ENCODE measurements at regions not wholly inside any gene's neighbourhood (a gene's known extent, or its start where the extent isn't known, plus 50 kb on each side); places are given as distances from the start of the nearest gene placed in this dataset.
"Not testable (repeated sequence)": the region's sequence is repeated elsewhere in the genome, so short reads cannot be mapped to it uniquely, and the experiment has no call there.

GRCh38 chr4:184335520-184335919, 117.8 kb upstream of the ENPP6 start:
- DNase-seq (ENCODE audit: low read depth in 1 of 2, low spot score in 1 of 2) = no peak

- not testable (repeated sequence) for DNase-seq (ENCODE audit: low read depth in 1 of 2, low spot score in 1 of 2)
These were observed 115.8 kb upstream of the ENPP6 start for GRCh38 chr4:184333446-184333845.

- DNase-seq (ENCODE audit: low read depth in 1 of 2, low spot score in 1 of 2) = no peak
These were observed 113.8 kb upstream of the ENPP6 start for GRCh38 chr4:184331268-184331995.

- not testable (repeated sequence) for DNase-seq (ENCODE audit: low read depth in 1 of 2, low spot score in 1 of 2)
These were observed 112.9 kb upstream of the ENPP6 start for GRCh38 chr4:184330517-184331094.

DNA sequence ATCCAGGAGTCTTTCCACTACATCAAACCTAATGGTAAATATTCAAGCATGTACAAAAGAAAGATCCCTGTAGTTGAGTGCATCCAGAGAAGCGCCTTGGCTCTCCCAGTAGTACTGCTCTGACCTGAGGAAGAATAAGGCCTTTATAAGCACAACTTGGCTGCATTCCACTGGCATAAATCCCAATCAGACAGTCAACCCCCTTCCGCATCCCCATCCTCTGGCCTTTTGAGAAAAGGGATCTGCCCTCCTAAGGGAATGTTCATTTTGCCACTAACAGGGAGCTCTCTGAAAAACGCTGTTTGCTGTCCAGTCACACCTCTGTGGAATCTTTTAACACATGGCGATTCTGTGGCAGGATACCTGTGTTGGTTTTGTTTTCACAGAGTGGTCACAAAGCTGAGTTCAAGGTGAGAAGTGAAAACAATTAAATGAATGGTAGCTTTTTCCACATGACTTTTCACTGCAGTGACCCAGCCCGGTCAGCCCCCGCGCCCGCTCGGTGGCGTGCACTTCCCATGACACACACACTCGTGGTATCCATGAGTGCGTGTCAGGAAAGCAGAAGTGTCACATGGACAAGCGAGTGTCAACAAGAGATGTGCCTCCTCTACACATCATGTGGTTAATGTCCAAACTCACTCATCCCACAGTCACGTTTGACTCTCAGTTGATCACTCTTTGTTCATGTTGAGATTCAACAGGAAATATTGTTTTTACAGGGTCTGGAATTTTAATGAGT, 112.2 kb upstream of the ENPP6 start:
- DNase-seq (ENCODE audit: low read depth in 1 of 2, low spot score in 1 of 2) = no peak

DNA sequence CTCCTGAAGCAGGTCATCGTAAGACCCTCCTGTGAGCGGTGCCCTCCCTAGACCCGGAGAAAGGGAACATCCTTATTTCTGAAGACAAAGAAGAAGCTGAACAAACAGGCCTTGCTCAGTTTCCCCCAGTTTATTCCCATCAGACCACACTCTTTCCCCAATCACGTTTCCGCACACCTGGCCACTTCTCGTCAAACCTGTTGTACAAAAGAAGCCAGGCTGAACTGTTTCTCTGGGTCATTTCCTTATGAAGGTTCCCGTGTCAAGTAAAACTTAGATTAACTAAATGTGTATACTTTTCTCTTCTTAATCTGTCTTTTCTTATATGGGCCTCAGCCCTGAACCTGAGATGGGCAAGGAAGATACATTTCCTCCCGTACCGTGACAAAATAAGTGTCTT, 111.6 kb upstream of the ENPP6 start:
- DNase-seq (ENCODE audit: low read depth in 1 of 2, low spot score in 1 of 2) = no peak

GRCh38 chr4:184328022-184328736, 110.5 kb upstream of the ENPP6 start:
- DNase-seq (ENCODE audit: low read depth in 1 of 2, low spot score in 1 of 2) = no peak

GRCh38 chr4:184324939-184325477, 107.3 kb upstream of the ENPP6 start:
- no peak for DNase-seq (ENCODE audit: low read depth in 1 of 2, low spot score in 1 of 2)

DNA sequence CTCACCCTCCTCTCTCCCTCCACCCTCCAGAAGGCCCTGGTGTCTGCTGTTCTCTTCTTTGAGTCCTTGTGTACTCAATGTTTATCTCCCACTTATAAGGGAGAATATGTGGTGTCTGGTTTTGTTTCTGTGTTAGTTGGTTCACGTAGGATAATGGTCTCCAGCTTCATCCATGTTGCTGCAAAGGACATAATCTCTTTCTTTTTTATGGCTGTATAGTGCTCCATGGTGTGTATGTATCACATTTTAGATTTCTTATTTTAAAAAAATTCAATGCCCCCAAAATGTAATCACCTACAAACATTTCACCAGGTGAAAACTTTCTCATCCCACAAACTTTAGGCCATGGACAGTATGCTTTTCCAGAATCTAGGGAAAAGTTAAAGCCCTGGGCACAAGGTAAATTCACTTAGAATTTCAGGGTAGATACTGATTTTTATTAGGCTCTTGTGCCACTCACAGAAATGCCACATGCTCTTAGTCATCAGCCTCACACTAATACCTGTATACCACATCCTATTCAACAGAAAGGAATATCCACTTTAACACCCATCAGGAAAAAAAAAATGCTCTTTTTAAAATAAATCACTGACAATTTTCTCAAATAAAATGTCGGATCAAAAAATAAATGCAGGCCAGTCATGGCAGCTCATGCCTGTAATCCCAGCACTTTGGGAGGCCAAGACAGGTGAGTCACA, 104.8 kb upstream of the ENPP6 start:
- DNase-seq (ENCODE audit: low read depth in 1 of 2, low spot score in 1 of 2) = no peak

- DNase-seq (ENCODE audit: low read depth in 1 of 2, low spot score in 1 of 2) = no peak
These were observed 103.0 kb upstream of the ENPP6 start for GRCh38 chr4:184320631-184321030.

GRCh38 chr4:184318852-184319251, 101.2 kb upstream of the ENPP6 start:
- no peak for DNase-seq (ENCODE audit: low read depth in 1 of 2, low spot score in 1 of 2)

- no peak for DNase-seq (ENCODE audit: low read depth in 1 of 2, low spot score in 1 of 2)
These were observed 99.7 kb upstream of the ENPP6 start for GRCh38 chr4:184317234-184317918.

DNA sequence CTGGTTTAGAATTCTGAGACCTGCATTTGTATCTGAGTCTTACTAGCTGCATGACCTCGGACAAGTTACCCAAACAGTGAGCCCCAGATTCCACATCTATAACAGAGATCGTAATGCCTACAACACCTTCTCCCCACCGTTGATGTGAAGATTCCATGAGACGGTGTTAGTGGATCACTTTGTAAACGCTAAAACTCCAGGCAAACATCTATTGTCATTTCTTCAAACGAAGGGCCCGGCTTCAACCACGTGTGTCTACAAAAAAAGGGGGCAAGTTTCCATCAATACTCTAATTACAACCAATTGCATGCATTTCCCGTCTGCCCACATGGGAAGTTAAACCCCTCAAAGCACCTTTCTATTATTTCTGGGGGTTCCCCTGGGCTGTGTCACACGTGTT, 99.1 kb upstream of the ENPP6 start:
- DNase-seq (ENCODE audit: low read depth in 1 of 2, low spot score in 1 of 2) = no peak

DNA sequence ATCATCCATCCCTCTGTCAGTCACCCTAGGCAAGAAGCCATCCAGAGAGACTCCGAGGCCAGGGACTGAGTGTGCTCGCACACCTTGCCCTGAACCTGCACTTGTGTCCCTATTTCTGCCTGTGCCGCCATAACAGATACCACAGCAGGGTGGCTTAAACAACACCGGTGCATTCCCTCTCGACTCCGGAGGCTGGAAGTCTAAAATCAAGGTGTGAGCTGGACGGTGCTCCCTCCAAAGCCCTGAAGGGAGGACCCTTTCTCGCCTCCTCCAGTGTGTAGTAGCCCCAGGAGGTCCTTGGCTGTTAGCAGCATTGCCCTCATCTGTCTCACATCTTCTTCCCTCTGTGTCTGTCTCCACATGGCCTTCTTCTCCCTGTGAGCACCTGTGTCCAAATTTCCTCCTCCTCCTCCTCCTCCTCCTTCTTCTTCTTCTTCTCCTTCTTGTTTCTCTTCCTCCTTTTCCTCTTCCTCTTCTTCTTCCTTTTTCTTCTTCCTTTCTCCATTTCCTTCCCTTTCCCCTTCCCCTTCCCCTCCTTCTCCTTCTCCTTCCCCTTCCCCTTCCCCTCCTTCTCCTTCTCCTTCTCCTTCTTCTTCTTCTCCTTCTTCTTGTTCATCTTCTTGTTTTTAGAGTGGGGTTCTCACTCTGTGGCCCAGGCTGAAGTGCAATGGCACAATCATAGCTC, 98.1 kb upstream of the ENPP6 start:
- no peak for DNase-seq (ENCODE audit: low read depth in 1 of 2, low spot score in 1 of 2)

- DNase-seq (ENCODE audit: low read depth in 1 of 2, low spot score in 1 of 2) = no peak
These were observed 96.3 kb upstream of the ENPP6 start for GRCh38 chr4:184313702-184314659.

DNA sequence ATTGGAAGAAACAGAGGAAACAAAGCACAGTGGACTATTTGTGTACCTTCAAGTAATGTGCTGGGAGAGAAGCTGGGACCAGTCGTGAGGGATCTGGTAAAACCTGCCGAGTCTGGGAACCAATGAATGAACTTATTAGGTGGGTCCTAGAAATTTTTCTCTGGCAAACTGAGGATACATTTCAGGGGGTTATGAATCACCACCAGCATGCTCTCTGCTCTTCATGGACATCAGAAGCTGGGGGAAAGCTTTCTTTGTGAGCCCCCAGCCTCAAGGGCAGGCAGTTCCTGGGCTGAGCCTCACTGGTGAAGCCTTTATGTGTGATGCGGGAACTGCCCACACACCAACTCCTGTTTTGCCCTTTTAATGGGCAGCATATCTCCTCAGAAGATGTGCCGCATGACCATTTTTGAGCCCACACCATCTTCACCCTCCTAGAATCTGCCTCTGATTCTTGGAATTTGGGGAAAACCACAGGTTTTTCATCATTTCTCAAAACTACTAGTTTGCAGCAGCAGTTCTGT, 95.4 kb upstream of the ENPP6 start:
- DNase-seq (ENCODE audit: low read depth in 1 of 2, low spot score in 1 of 2) = no peak

- no peak for DNase-seq (ENCODE audit: low read depth in 1 of 2, low spot score in 1 of 2)
These were observed 94.5 kb upstream of the ENPP6 start for GRCh38 chr4:184312126-184312525.

All from activated T-helper 1 cell treated with anti-CD3 and anti-CD28 coated beads, Interleukin-2, amount 50 U/mL, for 16 hours (primary cell).